ENCODE measurements at regions not wholly inside any gene's neighbourhood (a gene's known extent, or its start where the extent isn't known, plus 50 kb on each side); places are given as distances from the start of the nearest gene placed in this dataset.

DNA sequence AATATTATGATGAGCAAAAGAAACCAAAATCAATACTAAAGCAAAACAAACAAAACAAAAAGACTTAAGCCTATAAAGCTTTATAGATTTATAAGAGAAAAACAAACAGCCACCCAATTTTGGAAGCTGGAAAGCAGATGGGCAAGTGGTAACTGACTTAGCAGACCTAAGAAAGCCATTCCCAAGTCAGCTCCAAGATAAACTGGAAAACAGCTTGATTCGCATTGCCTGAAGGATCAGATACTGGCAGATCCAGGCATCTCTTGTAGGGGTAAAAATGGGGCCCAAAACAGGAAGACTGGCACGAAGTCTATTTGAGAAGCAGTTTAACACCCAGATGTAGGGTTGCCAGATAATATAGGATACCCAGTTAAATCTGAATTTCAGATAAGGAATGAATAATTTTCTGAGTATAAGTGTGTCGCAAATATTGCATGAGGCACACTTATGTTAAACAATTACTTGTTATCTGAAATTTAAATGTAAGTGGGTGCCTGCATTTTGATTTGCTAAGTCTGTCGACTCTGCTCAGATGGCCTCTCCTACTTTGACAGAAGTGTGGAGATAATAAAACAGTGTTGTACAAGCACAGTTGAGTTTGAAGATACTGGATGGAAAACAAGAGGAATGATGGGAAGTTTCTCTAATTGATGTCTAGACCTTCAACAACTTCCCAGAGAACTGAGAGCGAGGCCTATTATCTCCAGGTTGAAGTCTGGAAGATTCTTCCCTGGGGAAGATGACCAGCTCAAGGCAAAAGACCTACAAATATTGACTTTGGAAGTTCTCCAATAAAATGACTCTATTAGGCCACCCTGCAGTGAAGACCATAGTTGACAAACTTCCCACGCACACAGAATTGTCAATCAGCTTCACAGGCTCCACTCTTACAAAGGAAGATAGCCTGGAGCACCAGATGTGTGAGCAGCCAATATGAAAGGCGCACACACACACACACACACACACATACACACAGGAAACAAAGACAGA, 113.4 kb downstream of the FAM50B start:
- Mint-ChIP-seq H3K27ac (no peak overlapping the region), H3K27me3 (no peaks in the 10 kb centered on the region), H3K4me3 (no peak overlapping the region), H3K4me1 (no peaks in the 10 kb centered on the region), H3K9me3 (ENCODE audit: insufficient read depth) (peaks cover 8% of the 10 kb centered on the region)
- H3K27ac ChIP-seq (ENCODE audit: low read length in 2 of 2) = no peak overlapping the region
- intact Hi-C loops (cut with micrococcal nuclease) = no loop called here
- H3K4me2 ChIP-seq (replicated peaks; ENCODE audit: low read depth, low read length, poor library complexity, severe bottlenecking) = no peak overlapping the region
- DNase-seq (no peak), ATAC-seq (ENCODE audit: low read depth) (no peak)
- no peaks in the 10 kb centered on the region for H3K79me2 ChIP-seq (ENCODE audit: control insufficient read depth, insufficient read depth, low read length)
- H3K9me3 ChIP-seq (ENCODE audit: control extremely low read depth in 1 of 3, control insufficient read depth in 2 of 3, insufficient read depth in 1 of 3, low read length in 2 of 3) = peaks cover 0 to 10% (median 9%) of the 10 kb centered on the region in 3 donors
- no peaks in the 10 kb centered on the region for H4K20me1 ChIP-seq (ENCODE audit: control insufficient read depth, insufficient read depth, low read length, poor library complexity, severe bottlenecking)
- no peak overlapping the region for H3K9ac ChIP-seq (ENCODE audit: low read length)
- ChIA-PET POLR2A (no interaction called here), CTCF (interaction anchor here (1.2 to 1.3 kb wide), 2 partner anchors 32 to 46 kb away, joined by 3 read pairs; no protein-coding TSS in a partner anchor)
- no peak for TF ChIP-seq EZH2 (IDR thresholded peaks at IDR 0.05; ENCODE audit: borderline replicate concordance, insufficient read depth, low read depth, low read length, poor library complexity, severe bottlenecking)
- TF ChIP-seq, protein P1, sequence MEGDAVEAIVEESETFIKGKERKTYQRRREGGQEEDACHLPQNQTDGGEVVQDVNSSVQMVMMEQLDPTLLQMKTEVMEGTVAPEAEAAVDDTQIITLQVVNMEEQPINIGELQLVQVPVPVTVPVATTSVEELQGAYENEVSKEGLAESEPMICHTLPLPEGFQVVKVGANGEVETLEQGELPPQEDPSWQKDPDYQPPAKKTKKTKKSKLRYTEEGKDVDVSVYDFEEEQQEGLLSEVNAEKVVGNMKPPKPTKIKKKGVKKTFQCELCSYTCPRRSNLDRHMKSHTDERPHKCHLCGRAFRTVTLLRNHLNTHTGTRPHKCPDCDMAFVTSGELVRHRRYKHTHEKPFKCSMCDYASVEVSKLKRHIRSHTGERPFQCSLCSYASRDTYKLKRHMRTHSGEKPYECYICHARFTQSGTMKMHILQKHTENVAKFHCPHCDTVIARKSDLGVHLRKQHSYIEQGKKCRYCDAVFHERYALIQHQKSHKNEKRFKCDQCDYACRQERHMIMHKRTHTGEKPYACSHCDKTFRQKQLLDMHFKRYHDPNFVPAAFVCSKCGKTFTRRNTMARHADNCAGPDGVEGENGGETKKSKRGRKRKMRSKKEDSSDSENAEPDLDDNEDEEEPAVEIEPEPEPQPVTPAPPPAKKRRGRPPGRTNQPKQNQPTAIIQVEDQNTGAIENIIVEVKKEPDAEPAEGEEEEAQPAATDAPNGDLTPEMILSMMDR (IDR thresholded peaks at IDR 0.05) = no peak
- no peak overlapping the region for H2AFZ ChIP-seq (ENCODE audit: insufficient read depth, low read depth, low read length, poor library complexity, severe bottlenecking)
- 84% methylated on average over 3 of the region's 7 CpGs for WGBS (ENCODE audit: insufficient coverage)
- H3K27me3 ChIP-seq (replicated peaks in 1 of 4; ENCODE audit: control extremely low read depth in 1 of 4, control insufficient read depth in 3 of 4, insufficient read depth in 4 of 4, low read length in 3 of 4) = peaks cover 0 to under 1% (median 0%) of the 10 kb centered on the region in 4 experiments
- no peaks in the 10 kb centered on the region for H3K36me3 ChIP-seq (replicated peaks in 1 of 2; ENCODE audit: control extremely low read depth in 1 of 2, control insufficient read depth in 1 of 2, extremely low read depth in 1 of 2, insufficient read depth in 2 of 2, low read length in 1 of 2)
- H3K4me1 ChIP-seq (ENCODE audit: control insufficient read depth in 2 of 2, insufficient read depth in 2 of 2, low read length in 2 of 2) = no peaks in the 10 kb centered on the region
- H3K4me3 ChIP-seq (ENCODE audit: control extremely low read depth in 1 of 5, extremely low read depth in 1 of 5, insufficient read depth in 1 of 5, low read depth in 2 of 5, low read length in 4 of 5) = no peak overlapping the region

DNA sequence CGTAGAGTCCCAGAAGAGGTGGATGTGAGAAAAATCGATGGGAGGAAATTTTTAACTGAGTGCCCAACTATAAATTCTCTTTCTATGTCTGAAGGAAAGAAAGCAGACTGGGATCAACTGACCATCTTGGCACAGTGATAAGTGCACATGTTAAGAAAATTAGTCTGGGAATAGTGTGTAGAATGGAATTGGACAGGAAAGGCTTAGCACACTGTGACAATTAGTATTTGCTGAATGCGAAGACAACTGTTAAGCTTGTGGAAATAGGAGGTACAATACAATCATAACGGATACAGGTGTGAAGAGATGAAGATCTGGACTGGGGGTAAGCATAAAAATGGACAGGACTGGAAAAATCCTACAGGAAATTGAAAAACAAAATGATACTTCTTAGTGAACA, 114.3 kb downstream of the FAM50B start:
- Mint-ChIP-seq H3K9me3 (ENCODE audit: insufficient read depth) (peaks cover 3% of the 10 kb centered on the region), H3K27ac (no peak overlapping the region), H3K4me1 (no peaks in the 10 kb centered on the region), H3K27me3 (no peaks in the 10 kb centered on the region), H3K4me3 (no peak overlapping the region)
- H3K27me3 ChIP-seq (replicated peaks in 1 of 4; ENCODE audit: control extremely low read depth in 1 of 4, control insufficient read depth in 3 of 4, insufficient read depth in 4 of 4, low read length in 3 of 4) = no peaks in the 10 kb centered on the region
- H3K9me3 ChIP-seq (ENCODE audit: control extremely low read depth in 1 of 3, control insufficient read depth in 2 of 3, insufficient read depth in 1 of 3, low read length in 2 of 3) = peaks cover 0 to 4% (median 2%) of the 10 kb centered on the region in 3 donors
- H3K9ac ChIP-seq (ENCODE audit: low read length) = no peak overlapping the region
- H2AFZ ChIP-seq (ENCODE audit: insufficient read depth, low read depth, low read length, poor library complexity, severe bottlenecking) = no peak overlapping the region
- CTCF ChIA-PET = interaction anchor here (1.3 kb wide), 1 partner anchor 45 kb away, joined by 3 read pairs; no protein-coding TSS in a partner anchor
- H3K4me3 ChIP-seq (ENCODE audit: control extremely low read depth in 1 of 5, extremely low read depth in 1 of 5, insufficient read depth in 1 of 5, low read depth in 2 of 5, low read length in 4 of 5) = no peak overlapping the region
- H3K4me1 ChIP-seq (ENCODE audit: control insufficient read depth in 2 of 2, insufficient read depth in 2 of 2, low read length in 2 of 2) = no peaks in the 10 kb centered on the region
- no peak overlapping the region for H3K27ac ChIP-seq (ENCODE audit: low read length in 2 of 2)
- no peak for TF ChIP-seq EZH2 (IDR thresholded peaks at IDR 0.05; ENCODE audit: borderline replicate concordance, insufficient read depth, low read depth, low read length, poor library complexity, severe bottlenecking)
- TF ChIP-seq, protein P1 (IDR thresholded peaks at IDR 0.05) = no peak
- H3K4me2 ChIP-seq (replicated peaks; ENCODE audit: low read depth, low read length, poor library complexity, severe bottlenecking) = no peak overlapping the region
- DNase-seq (no peak), ATAC-seq (ENCODE audit: low read depth) (no peak)
- intact Hi-C loops (cut with micrococcal nuclease) = no loop called here
- H4K20me1 ChIP-seq (ENCODE audit: control insufficient read depth, insufficient read depth, low read length, poor library complexity, severe bottlenecking) = no peaks in the 10 kb centered on the region
- POLR2A ChIA-PET = no interaction called here
- WGBS (ENCODE audit: insufficient coverage) = 92% methylated on average over 2 of the region's 4 CpGs
- no peaks in the 10 kb centered on the region for H3K79me2 ChIP-seq (ENCODE audit: control insufficient read depth, insufficient read depth, low read length)
- no peaks in the 10 kb centered on the region for H3K36me3 ChIP-seq (replicated peaks in 1 of 2; ENCODE audit: control extremely low read depth in 1 of 2, control insufficient read depth in 1 of 2, extremely low read depth in 1 of 2, insufficient read depth in 2 of 2, low read length in 1 of 2)

Measured in B cell (primary cell).